Activated CD4-positive, alpha-beta T cell treated with anti-CD3 and anti-CD28 coated beads, Interleukin-2, amount 50 U/mL, for 1 hour (primary cell): ENCODE measurements at regions not wholly inside any gene's neighbourhood (a gene's known extent, or its start where the extent isn't known, plus 50 kb on each side); places are given as distances from the start of the nearest gene placed in this dataset.
A peak's percentile ranks its signal among the peaks of the same experiment; 100 is the strongest.

Source experiments
- DNase-seq: peaks from one replicate; pipeline ENCODE4 v3.0.0-alpha.2; 2020

- DNase-seq = peak; percentile 22
Measured at GRCh38 chr1:116232989-116233514, 121.9 kb downstream of the MAB21L3 start.

GRCh38 chr1:116234429-116234828, 123.2 kb downstream of the MAB21L3 start:
- no peak for DNase-seq

- no peak for DNase-seq
Measured at GRCh38 chr1:116239916-116240315, 128.7 kb downstream of the MAB21L3 start.

GRCh38 chr1:116242741-116243140, 130.3 kb upstream of the ATP1A1 start:
- no peak for DNase-seq

- no peak for DNase-seq
Measured at GRCh38 chr1:116243333-116244054, 129.6 kb upstream of the ATP1A1 start.

GRCh38 chr1:116246174-116246573, 126.9 kb upstream of the ATP1A1 start:
- DNase-seq = no peak

- no peak for DNase-seq
Measured at GRCh38 chr1:116252271-116252670, 120.8 kb upstream of the ATP1A1 start.

- no peak for DNase-seq
Measured at GRCh38 chr1:116252785-116253184, 120.3 kb upstream of the ATP1A1 start.

GRCh38 chr1:116253566-116254382, 119.3 kb upstream of the ATP1A1 start:
- no peak for DNase-seq

- no peak for DNase-seq
Measured at GRCh38 chr1:116254776-116255175, 118.3 kb upstream of the ATP1A1 start.

GRCh38 chr1:116255486-116256285, 117.4 kb upstream of the ATP1A1 start:
- DNase-seq = no peak

- no peak for DNase-seq
Measured at GRCh38 chr1:116256286-116256649, 116.8 kb upstream of the ATP1A1 start.

- DNase-seq = no peak
Measured at GRCh38 chr1:116256875-116257274, 116.2 kb upstream of the ATP1A1 start.

GRCh38 chr1:116257341-116257767, 115.7 kb upstream of the ATP1A1 start:
- no peak for DNase-seq

- DNase-seq = no peak
Measured at GRCh38 chr1:116257836-116258235, 115.2 kb upstream of the ATP1A1 start.

- DNase-seq = no peak
Measured at GRCh38 chr1:116258668-116259419, 114.2 kb upstream of the ATP1A1 start.

- DNase-seq = no peak
Measured at GRCh38 chr1:116259663-116260062, 113.4 kb upstream of the ATP1A1 start.

- no peak for DNase-seq
Measured at GRCh38 chr1:116260115-116260514, 112.9 kb upstream of the ATP1A1 start.

- DNase-seq = no peak
Measured at GRCh38 chr1:116260621-116261020, 112.4 kb upstream of the ATP1A1 start.

- no peak for DNase-seq
Measured at GRCh38 chr1:116261227-116261626, 111.8 kb upstream of the ATP1A1 start.

- no peak for DNase-seq
Measured at GRCh38 chr1:116262207-116262994, 110.6 kb upstream of the ATP1A1 start.

- DNase-seq = no peak
Measured at GRCh38 chr1:116262995-116263385, 110.1 kb upstream of the ATP1A1 start.
